ENCODE measurements at regions not wholly inside any gene's neighbourhood (a gene's known extent, or its start where the extent isn't known, plus 50 kb on each side); places are given as distances from the start of the nearest gene placed in this dataset.
"Not testable (repeated sequence)": the region's sequence is repeated elsewhere in the genome, so short reads cannot be mapped to it uniquely, and the experiment has no call there.

- no peaks in the 10 kb centered on the region for H3F3A ChIP-seq (replicated peaks; ENCODE audit: insufficient read depth)
- WGBS (ENCODE audit: low lambda C conversion rate) = 7% methylated on average over 5 of the region's 5 CpGs
- H3K27ac ChIP-seq (ENCODE audit: low read depth in 2 of 2, low read length in 1 of 2) = no peak overlapping the region
- ChIA-PET POLR2A (no interaction called here), CTCF (interaction anchor here (1.7 to 2.7 kb wide), 2 partner anchors 19 to 37 kb away, joined by 6 to 15 read pairs; no protein-coding TSS in a partner anchor)
- no peak overlapping the region for H2AFZ ChIP-seq (ENCODE audit: low read depth)
- no peaks in the 10 kb centered on the region for H3K4me1 ChIP-seq (ENCODE audit: control insufficient read depth in 1 of 2, insufficient read depth in 2 of 2, low read depth in 1 of 2, low read length in 1 of 2)
- no peak for TF ChIP-seq FOXM1 (IDR thresholded peaks at IDR 0.05; ENCODE audit: low read depth)
- no peak for TF ChIP-seq MXI1 (IDR thresholded peaks at IDR 0.05; ENCODE audit: low read depth, low read length)
- TF ChIP-seq NRF1 (IDR thresholded peaks at IDR 0.05; ENCODE audit: low read depth, low read length) = no peak
- no peak for TF ChIP-seq FOSL2 (IDR thresholded peaks at IDR 0.05; ENCODE audit: borderline replicate concordance, low read depth)
- TF ChIP-seq NFIC (IDR thresholded peaks at IDR 0.05; ENCODE audit: borderline replicate concordance) = no peak
- TF ChIP-seq POLR2AphosphoS5 (IDR thresholded peaks at IDR 0.05; ENCODE audit: low read depth, low read length) = no peak
- H3K79me2 ChIP-seq (ENCODE audit: insufficient read depth) = no peaks in the 10 kb centered on the region
- H3K9ac ChIP-seq = no peak overlapping the region
- H3K9me2 ChIP-seq = no peaks in the 10 kb centered on the region
- H3K4me2 ChIP-seq = no peak overlapping the region
- no peaks in the 10 kb centered on the region for H3K9me3 ChIP-seq
- H3K4me3 ChIP-seq (ENCODE audit: low read depth in 2 of 2, low read length in 1 of 2) = no peak overlapping the region
- DNase-seq = no peak
- H4K20me1 ChIP-seq (ENCODE audit: insufficient read depth) = no peaks in the 10 kb centered on the region
- H3K36me3 ChIP-seq (replicated peaks in 1 of 2; ENCODE audit: control insufficient read depth in 1 of 2, insufficient read depth in 2 of 2, low read length in 1 of 2) = no peaks in the 10 kb centered on the region
- H3K27me3 ChIP-seq (ENCODE audit: insufficient read depth) = no peaks in the 10 kb centered on the region
These were observed 908.4 kb upstream of the CRIM1 start for GRCh38 chr2:35447215-35447614.

- DNase-seq = no peak
- no peaks in the 10 kb centered on the region for H3K79me2 ChIP-seq (ENCODE audit: insufficient read depth)
- H3K27me3 ChIP-seq (ENCODE audit: insufficient read depth) = no peaks in the 10 kb centered on the region
- no peak overlapping the region for H2AFZ ChIP-seq (ENCODE audit: low read depth)
- no peak overlapping the region for H3K9ac ChIP-seq
- ChIA-PET POLR2A (no interaction called here), CTCF (no interaction called here)
- no peaks in the 10 kb centered on the region for H3F3A ChIP-seq (replicated peaks; ENCODE audit: insufficient read depth)
- no peaks in the 10 kb centered on the region for H4K20me1 ChIP-seq (ENCODE audit: insufficient read depth)
- no peak overlapping the region for H3K4me3 ChIP-seq (ENCODE audit: low read depth in 2 of 2, low read length in 1 of 2)
- no peaks in the 10 kb centered on the region for H3K36me3 ChIP-seq (replicated peaks in 1 of 2; ENCODE audit: control insufficient read depth in 1 of 2, insufficient read depth in 2 of 2, low read length in 1 of 2)
- no peak overlapping the region for H3K4me2 ChIP-seq
- H3K4me1 ChIP-seq (ENCODE audit: control insufficient read depth in 1 of 2, insufficient read depth in 2 of 2, low read depth in 1 of 2, low read length in 1 of 2) = no peaks in the 10 kb centered on the region
- H3K9me2 ChIP-seq = no peaks in the 10 kb centered on the region
- H3K27ac ChIP-seq (ENCODE audit: low read depth in 2 of 2, low read length in 1 of 2) = no peak overlapping the region
- no peaks in the 10 kb centered on the region for H3K9me3 ChIP-seq
- TF ChIP-seq NFIC (IDR thresholded peaks at IDR 0.05; ENCODE audit: borderline replicate concordance) = no peak
- TF ChIP-seq RAD21 (IDR thresholded peaks at IDR 0.05; ENCODE audit: low read length) = no peak
- TF ChIP-seq CHD2 (IDR thresholded peaks at IDR 0.05; ENCODE audit: low read length, partially characterized antibody) = no peak
- no peak for TF ChIP-seq CTCF (IDR thresholded peaks at IDR 0.05)
- TF ChIP-seq JUND (IDR thresholded peaks at IDR 0.05) = no peak
- TF ChIP-seq YY1 (IDR thresholded peaks at IDR 0.05; ENCODE audit: low read depth) = no peak
- TF ChIP-seq RCOR1 (IDR thresholded peaks at IDR 0.05; ENCODE audit: low read length) = no peak
- TF ChIP-seq FOXM1 (IDR thresholded peaks at IDR 0.05; ENCODE audit: low read depth) = no peak
- no peak for TF ChIP-seq PBX3 (IDR thresholded peaks at IDR 0.05)
- no peak for TF ChIP-seq EP300 (IDR thresholded peaks at IDR 0.05; ENCODE audit: borderline replicate concordance in 1 of 2, low read depth in 1 of 2, low read length in 1 of 2)
- no peak for TF ChIP-seq SMC3 (IDR thresholded peaks at IDR 0.05; ENCODE audit: low read depth, low read length)
These were observed 912.5 kb upstream of the CRIM1 start for GRCh38 chr2:35443087-35443486.

- CTCF ChIA-PET = interaction anchor here (0.7 kb wide), 1 partner anchor 12 kb away, joined by 3 read pairs; no protein-coding TSS in a partner anchor
- H3K79me2 ChIP-seq (ENCODE audit: insufficient read depth); H3K9me3 ChIP-seq; H3K27me3 ChIP-seq (ENCODE audit: insufficient read depth); H3K9ac ChIP-seq; H2AFZ ChIP-seq (ENCODE audit: low read depth); H3K4me1 ChIP-seq (ENCODE audit: control insufficient read depth in 1 of 2, insufficient read depth in 2 of 2, low read depth in 1 of 2, low read length in 1 of 2); H3K4me3 ChIP-seq (ENCODE audit: low read depth in 2 of 2, low read length in 1 of 2); POLR2A ChIA-PET; H3K4me2 ChIP-seq; H3K27ac ChIP-seq (ENCODE audit: low read depth in 2 of 2, low read length in 1 of 2); H3K36me3 ChIP-seq (replicated peaks in 1 of 2; ENCODE audit: control insufficient read depth in 1 of 2, insufficient read depth in 2 of 2, low read length in 1 of 2); H3F3A ChIP-seq (replicated peaks; ENCODE audit: insufficient read depth); H4K20me1 ChIP-seq (ENCODE audit: insufficient read depth); DNase-seq; H3K9me2 ChIP-seq: not testable (repeated sequence)
- 7% methylated on average over 9 of the region's 9 CpGs for WGBS (ENCODE audit: low lambda C conversion rate)
These were observed 914.0 kb upstream of the CRIM1 start for GRCh38 chr2:35441575-35441974.

- H3K27ac ChIP-seq (ENCODE audit: low read depth in 2 of 2, low read length in 1 of 2); POLR2A ChIA-PET; H3F3A ChIP-seq (replicated peaks; ENCODE audit: insufficient read depth); H3K79me2 ChIP-seq (ENCODE audit: insufficient read depth); H3K36me3 ChIP-seq (replicated peaks in 1 of 2; ENCODE audit: control insufficient read depth in 1 of 2, insufficient read depth in 2 of 2, low read length in 1 of 2); H3K4me1 ChIP-seq (ENCODE audit: control insufficient read depth in 1 of 2, insufficient read depth in 2 of 2, low read depth in 1 of 2, low read length in 1 of 2); H3K4me2 ChIP-seq; H3K9ac ChIP-seq; H3K4me3 ChIP-seq (ENCODE audit: low read depth in 2 of 2, low read length in 1 of 2); H2AFZ ChIP-seq (ENCODE audit: low read depth); H3K27me3 ChIP-seq (ENCODE audit: insufficient read depth); CTCF ChIA-PET; H3K9me2 ChIP-seq; H4K20me1 ChIP-seq (ENCODE audit: insufficient read depth); H3K9me3 ChIP-seq; DNase-seq: not testable (repeated sequence)
- WGBS (ENCODE audit: low lambda C conversion rate) = 34% methylated on average over 16 of the region's 17 CpGs
These were observed 915.3 kb upstream of the CRIM1 start for GRCh38 chr2:35440308-35440707.

Measured in SK-N-SH (cell line).